OCI-LY7 (cell line): ENCODE measurements at regions not wholly inside any gene's neighbourhood (a gene's known extent, or its start where the extent isn't known, plus 50 kb on each side); places are given as distances from the start of the nearest gene placed in this dataset.

Experiments
- BruUV-seq: library from RNA; stranded (reverse); fragments of 400-500 nt; replicated peaks from 2 replicates; lab custom pipeline; 2021; lab: Mats Ljungman, UMichigan
- CTCF ChIA-PET: fragments of 300-600 bp; sonication (Branson Sonifier 250); formaldehyde crosslinking; loops from one replicate; lab custom pipeline; 2022; ENCODE audit warnings: antibody characterized with exemption; ENCODE audit not compliant: unreplicated experiment; lab: Charles Lee
- POLR2A ChIA-PET: fragments of 300-600 bp; sonication (Branson Sonifier 250); formaldehyde crosslinking; loops from one replicate; lab custom pipeline; 2022; ENCODE audit warnings: antibody characterized with exemption; lab: Charles Lee
- DNase-seq: peaks from one replicate; pipeline ENCODE4 v3.0.0-alpha.2; 2015; ENCODE audit warnings: low spot score
- H2AFZ ChIP-seq: fragments of 200-600 bp; sonication (generic), shearing (Covaris generic); 2 replicates; pipeline ENCODE4 v1.6.1; 2014; ENCODE audit warnings: mild to moderate bottlenecking, antibody characterized with exemption, low read length, moderate library complexity
- H3K27ac ChIP-seq: fragments of 200-600 bp; sonication (generic); 2 replicates; pipeline ENCODE4 v1.5.1; 2014; ENCODE audit warnings: mixed run types, low read depth, mild to moderate bottlenecking, moderate library complexity, low read length, inconsistent platforms; ENCODE audit not compliant: poor library complexity, severe bottlenecking
- H3K36me3 ChIP-seq: fragments of 200-600 bp; sonication (generic); 2 replicates; pipeline ENCODE4 v1.6.1; 2014; ENCODE audit warnings: mild to moderate bottlenecking, antibody characterized with exemption, low read length, moderate library complexity, mixed read lengths; ENCODE audit not compliant: insufficient read depth
- H3K4me1 ChIP-seq: fragments of 200-600 bp; sonication (generic); 2 replicates; pipeline ENCODE4 v1.5.1; 2014; ENCODE audit warnings: mild to moderate bottlenecking, low read length; ENCODE audit not compliant: insufficient read depth, poor library complexity, severe bottlenecking
- H3K4me2 ChIP-seq: fragments of 200-600 bp; sonication (generic); 2 replicates; pipeline ENCODE4 v1.6.1; 2014; ENCODE audit warnings: mild to moderate bottlenecking, low read length
- H3K4me3 ChIP-seq: fragments of 200-600 bp; sonication (generic); 2 replicates; pipeline ENCODE4 v1.5.1; 2014; ENCODE audit warnings: mild to moderate bottlenecking, low read depth, low read length; ENCODE audit not compliant: poor library complexity, severe bottlenecking
- H3K79me2 ChIP-seq: fragments of 200-600 bp; sonication (generic); 2 replicates; pipeline ENCODE4 v1.6.1; 2016; ENCODE audit warnings: low read depth, mild to moderate bottlenecking, low read length, moderate library complexity, mixed read lengths; ENCODE audit not compliant: insufficient read depth
- H3K9me2 ChIP-seq: fragments of 200-600 bp; sonication (generic); 2 replicates; pipeline ENCODE4 v1.6.1; 2016; ENCODE audit warnings: mild to moderate bottlenecking, low read length, mixed read lengths; ENCODE audit not compliant: insufficient read depth
- H3K9me3 ChIP-seq: fragments of 200-600 bp; sonication (generic); 2 replicates; pipeline ENCODE4 v1.6.1; 2014; ENCODE audit warnings: mild to moderate bottlenecking, mixed run types, low read length, mixed read lengths
- H4K20me1 ChIP-seq: fragments of 200-600 bp; sonication (generic); 2 replicates; pipeline ENCODE4 v1.6.1; 2014; ENCODE audit warnings: mild to moderate bottlenecking, antibody characterized with exemption, low read length, moderate library complexity, mixed read lengths; ENCODE audit not compliant: insufficient read depth
- CTCF ChIP-seq: fragments of 200-600 bp; sonication (generic); conservative IDR thresholded peaks from 2 replicates; pipeline ENCODE4 v1.5.1; 2014; ENCODE audit warnings: mild to moderate bottlenecking, antibody characterized with exemption, low read length, moderate library complexity, mixed read lengths
- EZH2phosphoT487 ChIP-seq: fragments of 200-600 bp; sonication (generic); IDR thresholded peaks from 2 replicates; pipeline ENCODE4 v1.6.1; 2018; ENCODE audit warnings: low read depth, borderline replicate concordance, mild to moderate bottlenecking, mixed run types, antibody characterized with exemption, low read length, moderate library complexity, mixed read lengths
- intact Hi-C: fragments of 100-400 bp; cut with micrococcal nuclease; formaldehyde crosslinking; loops from one replicate; pipeline ENCODE4 v1.10.0; 2022; ENCODE audit not compliant: unreplicated experiment

DNA sequence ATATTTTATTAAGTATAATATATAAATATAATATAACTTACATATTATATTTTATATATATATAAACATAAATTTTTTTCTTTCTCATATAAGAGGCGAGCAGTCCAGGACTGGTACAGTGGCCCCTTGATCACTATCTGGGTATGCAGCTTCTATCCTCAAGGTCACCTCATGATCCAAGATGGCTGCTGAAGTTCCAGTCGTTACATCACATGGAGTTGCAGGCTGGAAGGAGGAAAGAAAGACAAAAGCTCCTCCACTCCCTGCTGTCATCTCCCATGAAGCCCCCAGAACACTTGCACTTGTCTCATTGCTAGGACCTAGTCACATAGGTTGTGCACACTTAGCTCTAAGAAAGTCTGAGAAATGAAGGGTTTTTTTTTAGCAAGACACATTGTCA is 145.1 kb upstream of the SLC1A4 start:
- Histone ChIP-seq H3K27ac (no peak overlapping the region), H3K36me3 (no peaks in the 10 kb centered on the region), H3K9me2 (no peaks in the 10 kb centered on the region), H4K20me1 (no peaks in the 10 kb centered on the region), H3K4me2 (no peak overlapping the region), H2AFZ (no peak overlapping the region), H3K79me2 (no peaks in the 10 kb centered on the region), H3K9me3 (no peaks in the 10 kb centered on the region), H3K4me3 (no peak overlapping the region), H3K4me1 (peaks cover 39% of the 10 kb centered on the region)
- TF ChIP-seq CTCF (no peak), EZH2phosphoT487 (no peak)
- BruUV-seq: no TSS peak
- intact Hi-C loops: no loop called here
- POLR2A ChIA-PET: no interaction called here
- CTCF ChIA-PET: no interaction called here
- DNase-seq: no peak

DNA sequence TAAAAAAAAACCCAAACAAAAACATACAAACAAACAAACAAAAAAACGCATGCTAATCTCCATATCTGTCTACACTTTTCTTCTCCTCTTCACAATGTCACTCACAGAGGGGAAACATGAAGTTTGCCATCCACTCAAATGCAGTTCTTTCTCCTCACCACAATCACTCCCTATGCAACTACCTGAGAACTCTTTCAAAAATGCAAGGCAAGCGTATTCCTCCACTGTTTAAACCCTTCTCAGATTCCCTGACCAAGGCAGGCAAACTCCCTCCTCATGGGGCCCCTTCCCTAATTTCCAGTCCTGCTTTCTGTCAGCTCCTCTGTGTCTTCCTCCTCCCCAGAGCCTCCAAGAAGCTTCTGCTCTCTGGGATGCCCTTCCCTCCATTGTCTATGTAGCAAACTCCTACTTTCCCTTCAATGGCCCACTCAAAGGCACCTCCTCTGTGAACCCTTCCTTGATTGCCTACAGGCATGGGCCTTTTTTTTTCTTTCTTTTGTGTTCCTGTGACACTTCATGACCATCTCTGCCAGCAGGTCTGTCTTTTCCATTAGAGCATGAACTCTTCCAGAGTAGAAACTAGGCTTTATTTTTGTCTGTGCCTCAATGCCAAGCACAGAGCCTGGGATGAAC is 143.8 kb upstream of the SLC1A4 start:
- BruUV-seq: no TSS peak
- TF ChIP-seq EZH2phosphoT487 (no peak), CTCF (no peak)
- Histone ChIP-seq H3K9me2 (no peaks in the 10 kb centered on the region), H4K20me1 (no peaks in the 10 kb centered on the region), H3K27ac (no peak overlapping the region), H2AFZ (no peak overlapping the region), H3K36me3 (no peaks in the 10 kb centered on the region), H3K79me2 (no peaks in the 10 kb centered on the region), H3K4me2 (no peak overlapping the region), H3K4me3 (no peak overlapping the region), H3K9me3 (no peaks in the 10 kb centered on the region), H3K4me1 (peaks cover 27% of the 10 kb centered on the region)
- intact Hi-C loops: no loop called here
- ChIA-PET POLR2A (interaction anchor here (0.7 kb wide), 1 partner anchor 347 kb away, joined by 6 read pairs; no protein-coding TSS in a partner anchor), CTCF (no interaction called here)
- DNase-seq: no peak

DNA sequence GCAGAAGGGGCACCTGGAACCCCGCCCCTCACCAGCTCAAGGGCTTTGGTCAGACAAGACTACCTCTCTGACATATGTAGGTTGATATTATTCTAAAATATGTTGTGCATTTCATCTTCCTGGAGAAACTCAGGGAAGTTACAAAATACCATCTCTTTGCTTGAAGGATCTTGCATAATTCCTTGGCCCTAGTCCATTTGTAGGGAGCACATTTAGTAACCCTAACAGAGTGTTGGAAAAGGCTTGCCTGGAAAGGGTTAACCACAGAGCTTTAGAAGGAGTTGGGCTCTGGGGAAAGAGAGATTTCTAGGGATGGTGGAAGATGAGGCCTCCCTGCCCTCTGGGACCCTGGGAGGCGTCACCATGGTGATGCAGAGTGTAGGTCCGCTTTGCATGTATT is 143.0 kb upstream of the SLC1A4 start:
- no TSS peak for BruUV-seq
- intact Hi-C loops: no loop called here
- H2AFZ ChIP-seq: no peak overlapping the region
- H3K79me2 ChIP-seq: no peaks in the 10 kb centered on the region
- no peaks in the 10 kb centered on the region for H3K36me3 ChIP-seq
- ChIA-PET POLR2A (no interaction called here), CTCF (no interaction called here)
- H3K9me2 ChIP-seq: no peaks in the 10 kb centered on the region
- H3K27ac ChIP-seq: no peak overlapping the region
- TF ChIP-seq EZH2phosphoT487 (no peak), CTCF (no peak)
- H3K4me2 ChIP-seq: no peak overlapping the region
- DNase-seq: no peak
- H3K4me1 ChIP-seq: peaks cover 19% of the 10 kb centered on the region
- H3K4me3 ChIP-seq: no peak overlapping the region
- no peaks in the 10 kb centered on the region for H3K9me3 ChIP-seq
- H4K20me1 ChIP-seq: no peaks in the 10 kb centered on the region
